GM18861 (cell line): ENCODE measurements at regions not wholly inside any gene's neighbourhood (a gene's known extent, or its start where the extent isn't known, plus 50 kb on each side); places are given as distances from the start of the nearest gene placed in this dataset.
"Not testable (repeated sequence)": the region's sequence is repeated elsewhere in the genome, so short reads cannot be mapped to it uniquely, and the experiment has no call there.

ENCODE experiments used
- ATAC-seq: cut with Tn5 transposase; IDR thresholded peaks from one replicate; pipeline ENCODE4 v1.9.1; 2021; ENCODE audit not compliant: unreplicated experiment

- not testable (repeated sequence) for ATAC-seq
These were observed 1255.8 kb downstream of the RPIA start for GRCh38 chr2:89947208-89947815.

- ATAC-seq: not testable (repeated sequence)
These were observed 1256.6 kb downstream of the RPIA start for GRCh38 chr2:89948102-89948501.

GRCh38 chr2:89950807-89951206 is 1259.3 kb downstream of the RPIA start:
- ATAC-seq: not testable (repeated sequence)

- ATAC-seq: not testable (repeated sequence)
These were observed 1265.8 kb downstream of the RPIA start for GRCh38 chr2:89957236-89957635.

GRCh38 chr2:89959729-89960378 is 1268.4 kb downstream of the RPIA start:
- ATAC-seq: not testable (repeated sequence)

- ATAC-seq: not testable (repeated sequence)
These were observed 1269.1 kb downstream of the RPIA start for GRCh38 chr2:89960570-89960969.

- ATAC-seq: peak; percentile 77
These were observed 1277.1 kb downstream of the RPIA start for GRCh38 chr2:89968567-89968966.

- not testable (repeated sequence) for ATAC-seq
These were observed 1277.7 kb downstream of the RPIA start for GRCh38 chr2:89969190-89969589.

GRCh38 chr2:89973849-89974248 is 1282.4 kb downstream of the RPIA start:
- not testable (repeated sequence) for ATAC-seq

GRCh38 chr2:89979826-89980537 is 1288.5 kb downstream of the RPIA start:
- ATAC-seq: not testable (repeated sequence)

- ATAC-seq: not testable (repeated sequence)
These were observed 1290.8 kb downstream of the RPIA start for GRCh38 chr2:89982246-89982645.

GRCh38 chr2:89985650-89986049 is 1294.2 kb downstream of the RPIA start:
- ATAC-seq: not testable (repeated sequence)

- not testable (repeated sequence) for ATAC-seq
These were observed 1295.1 kb downstream of the RPIA start for GRCh38 chr2:89986532-89986931.

GRCh38 chr2:89996779-89997178 is 1305.3 kb downstream of the RPIA start:
- not testable (repeated sequence) for ATAC-seq

- not testable (repeated sequence) for ATAC-seq
These were observed 1313.1 kb downstream of the RPIA start for GRCh38 chr2:90004553-90004952.

- not testable (repeated sequence) for ATAC-seq
These were observed 1319.1 kb downstream of the RPIA start for GRCh38 chr2:90010442-90011100.

GRCh38 chr2:90011101-90011443 is 1319.6 kb downstream of the RPIA start:
- not testable (repeated sequence) for ATAC-seq

GRCh38 chr2:90019908-90020307 is 1328.4 kb downstream of the RPIA start:
- not testable (repeated sequence) for ATAC-seq

- ATAC-seq: peak; percentile 78
These were observed 1329.8 kb downstream of the RPIA start for GRCh38 chr2:90021234-90021633.

- not testable (repeated sequence) for ATAC-seq
These were observed 1335.8 kb downstream of the RPIA start for GRCh38 chr2:90027231-90027643.

GRCh38 chr2:90028381-90029079 is 1337.1 kb downstream of the RPIA start:
- not testable (repeated sequence) for ATAC-seq
